OCI-LY7 (cell line): ENCODE measurements at regions not wholly inside any gene's neighbourhood (a gene's known extent, or its start where the extent isn't known, plus 50 kb on each side); places are given as distances from the start of the nearest gene placed in this dataset.

Experiments used
- EZH2phosphoT487 ChIP-seq: fragments of 200-600 bp; sonication (generic); IDR thresholded peaks from 2 replicates; pipeline ENCODE4 v1.6.1; 2018; ENCODE audit warnings: low read depth, borderline replicate concordance, mild to moderate bottlenecking, mixed run types, antibody characterized with exemption, low read length, moderate library complexity, mixed read lengths
- TF ChIP-seq, protein P1 (sequence below): fragments of 200-600 bp; sonication (generic); conservative IDR thresholded peaks from 2 replicates; pipeline ENCODE4 v1.5.1; 2014; ENCODE audit warnings: mild to moderate bottlenecking, antibody characterized with exemption, low read length, moderate library complexity, mixed read lengths

DNA sequence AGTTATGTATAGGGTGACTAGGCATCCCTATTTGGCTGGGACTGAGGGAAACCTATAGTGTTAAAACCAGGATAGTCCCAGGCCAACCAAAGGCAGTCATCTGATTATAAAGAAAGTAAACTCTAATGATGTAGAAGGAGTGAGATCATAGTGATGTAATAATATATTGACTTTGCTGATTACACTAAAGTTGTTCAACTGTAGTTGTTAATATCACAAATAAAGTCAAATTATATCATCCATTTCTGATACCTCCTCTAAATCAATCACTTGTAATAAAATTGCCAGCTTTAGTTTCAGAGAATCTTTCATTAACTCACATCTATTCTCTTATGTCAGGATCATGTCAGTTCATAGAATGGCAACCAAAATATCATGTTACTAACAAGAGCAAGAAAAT is 98.6 kb downstream of the FOXB1 start:
- TF ChIP-seq, protein P1, sequence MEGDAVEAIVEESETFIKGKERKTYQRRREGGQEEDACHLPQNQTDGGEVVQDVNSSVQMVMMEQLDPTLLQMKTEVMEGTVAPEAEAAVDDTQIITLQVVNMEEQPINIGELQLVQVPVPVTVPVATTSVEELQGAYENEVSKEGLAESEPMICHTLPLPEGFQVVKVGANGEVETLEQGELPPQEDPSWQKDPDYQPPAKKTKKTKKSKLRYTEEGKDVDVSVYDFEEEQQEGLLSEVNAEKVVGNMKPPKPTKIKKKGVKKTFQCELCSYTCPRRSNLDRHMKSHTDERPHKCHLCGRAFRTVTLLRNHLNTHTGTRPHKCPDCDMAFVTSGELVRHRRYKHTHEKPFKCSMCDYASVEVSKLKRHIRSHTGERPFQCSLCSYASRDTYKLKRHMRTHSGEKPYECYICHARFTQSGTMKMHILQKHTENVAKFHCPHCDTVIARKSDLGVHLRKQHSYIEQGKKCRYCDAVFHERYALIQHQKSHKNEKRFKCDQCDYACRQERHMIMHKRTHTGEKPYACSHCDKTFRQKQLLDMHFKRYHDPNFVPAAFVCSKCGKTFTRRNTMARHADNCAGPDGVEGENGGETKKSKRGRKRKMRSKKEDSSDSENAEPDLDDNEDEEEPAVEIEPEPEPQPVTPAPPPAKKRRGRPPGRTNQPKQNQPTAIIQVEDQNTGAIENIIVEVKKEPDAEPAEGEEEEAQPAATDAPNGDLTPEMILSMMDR, result no peak
- no peak for TF ChIP-seq EZH2phosphoT487
